ENCODE measurements at regions not wholly inside any gene's neighbourhood (a gene's known extent, or its start where the extent isn't known, plus 50 kb on each side); places are given as distances from the start of the nearest gene placed in this dataset.

GRCh38 chr1:196160066-196160795, 448.0 kb downstream of the KCNT2 start:
- TF ChIP-seq SIN3A (IDR thresholded peaks at IDR 0.05; ENCODE audit: borderline replicate concordance, insufficient read depth, low read length) (no peak), FOXP2 (optimal IDR thresholded peaks at IDR 0.05; ENCODE audit: borderline replicate concordance, extremely low read depth, extremely low read length, insufficient read depth) (no peak), REST (IDR thresholded peaks at IDR 0.05; ENCODE audit: insufficient read depth in 1 of 2, low read depth in 2 of 2, low read length in 2 of 2) (no peak), POLR2AphosphoS5 (IDR thresholded peaks at IDR 0.05; ENCODE audit: low read depth, low read length) (no peak), TAF1 (IDR thresholded peaks at IDR 0.05; ENCODE audit: borderline replicate concordance, insufficient read depth, low read length) (no peak)

- TF ChIP-seq REST (IDR thresholded peaks at IDR 0.05; ENCODE audit: insufficient read depth in 1 of 2, low read depth in 2 of 2, low read length in 2 of 2) (no peak), SIN3A (IDR thresholded peaks at IDR 0.05; ENCODE audit: borderline replicate concordance, insufficient read depth, low read length) (no peak), POLR2AphosphoS5 (IDR thresholded peaks at IDR 0.05; ENCODE audit: low read depth, low read length) (no peak), TAF1 (IDR thresholded peaks at IDR 0.05; ENCODE audit: borderline replicate concordance, insufficient read depth, low read length) (no peak), FOXP2 (optimal IDR thresholded peaks at IDR 0.05; ENCODE audit: borderline replicate concordance, extremely low read depth, extremely low read length, insufficient read depth) (no peak)
Measured at GRCh38 chr1:196155586-196155985, 452.7 kb downstream of the KCNT2 start.

- no peak for TF ChIP-seq SIN3A (IDR thresholded peaks at IDR 0.05; ENCODE audit: borderline replicate concordance, insufficient read depth, low read length)
- no peak for TF ChIP-seq REST (IDR thresholded peaks at IDR 0.05; ENCODE audit: insufficient read depth in 1 of 2, low read depth in 2 of 2, low read length in 2 of 2)
- TF ChIP-seq POLR2AphosphoS5 (IDR thresholded peaks at IDR 0.05; ENCODE audit: low read depth, low read length) = no peak
- TF ChIP-seq FOXP2 (optimal IDR thresholded peaks at IDR 0.05; ENCODE audit: borderline replicate concordance, extremely low read depth, extremely low read length, insufficient read depth) = no peak
- TF ChIP-seq TAF1 (IDR thresholded peaks at IDR 0.05; ENCODE audit: borderline replicate concordance, insufficient read depth, low read length) = no peak
Measured at GRCh38 chr1:196152975-196153374, 455.3 kb downstream of the KCNT2 start.

- TF ChIP-seq REST (IDR thresholded peaks at IDR 0.05; ENCODE audit: insufficient read depth in 1 of 2, low read depth in 2 of 2, low read length in 2 of 2) (no peak), TAF1 (IDR thresholded peaks at IDR 0.05; ENCODE audit: borderline replicate concordance, insufficient read depth, low read length) (no peak)
Measured at GRCh38 chr1:196152086-196152485, 456.2 kb downstream of the KCNT2 start.
